Colonic mucosa (tissue), 4 donors: ENCODE measurements at regions not wholly inside any gene's neighbourhood (a gene's known extent, or its start where the extent isn't known, plus 50 kb on each side); places are given as distances from the start of the nearest gene placed in this dataset.

Experiments used
- DNase-seq: peaks from one replicate; pipeline ENCODE4 v3.0.0-alpha.2; 2020
- H3K27ac ChIP-seq: fragments of 200-600 bp; one replicate; pipeline ENCODE4 v1.8.0; 2021
- H3K27me3 ChIP-seq: fragments of 200-600 bp; one replicate; pipeline ENCODE4 v1.8.0; 2021
- H3K36me3 ChIP-seq: fragments of 200-600 bp; one replicate; pipeline ENCODE4 v1.8.0; 2021
- H3K4me1 ChIP-seq: fragments of 200-600 bp; one replicate; pipeline ENCODE4 v1.8.0; 2021; ENCODE audit warnings: mild to moderate bottlenecking
- H3K4me3 ChIP-seq: fragments of 200-600 bp; one replicate; pipeline ENCODE4 v1.8.0; 2021
- H3K9ac ChIP-seq, 2 donors: one replicate each; pipeline ENCODE4 v1.7.0; 2013; ENCODE audit warnings: control low read depth in 2 of 2, low read depth in 2 of 2, low read length in 2 of 2
- H3K9me3 ChIP-seq: fragments of 200-600 bp; one replicate; pipeline ENCODE4 v1.8.0; 2021
- CTCF ChIP-seq: fragments of 200-600 bp; IDR thresholded peaks from one replicate; pipeline ENCODE4 v1.8.0; 2022; ENCODE audit warnings: antibody characterized with exemption, mild to moderate bottlenecking
- intact Hi-C: fragments of 100-400 bp; cut with DNase I; formaldehyde crosslinking; loops from one replicate; pipeline ENCODE4 v1.14.1; 2022
- donor health status: healthy.
- donor health status: DM: no; HTN: no; CAD: no.
- donor health status: DM: no; HTN: no; CAD: no.

GRCh38 chr5:164052536-164053093, 547.2 kb downstream of the MAT2B start:
- no peak overlapping the region for H3K4me3 ChIP-seq
- intact Hi-C loops: no loop called here
- H3K9ac ChIP-seq: no peak overlapping the region
- no peaks in the 10 kb centered on the region for H3K9me3 ChIP-seq
- no peak overlapping the region for H3K27ac ChIP-seq
- no peaks in the 10 kb centered on the region for H3K4me1 ChIP-seq
- H3K36me3 ChIP-seq: no peaks in the 10 kb centered on the region
- H3K27me3 ChIP-seq: no peaks in the 10 kb centered on the region
- no peak for TF ChIP-seq CTCF
- no peak for DNase-seq

GRCh38 chr5:164053123-164053522, 547.7 kb downstream of the MAT2B start:
- intact Hi-C loops: no loop called here
- H3K4me3 ChIP-seq: no peak overlapping the region
- no peak for TF ChIP-seq CTCF

GRCh38 chr5:164054461-164054860, 549.0 kb downstream of the MAT2B start:
- Histone ChIP-seq H3K9me3 (no peaks in the 10 kb centered on the region), H3K4me1 (no peaks in the 10 kb centered on the region), H3K4me3 (no peak overlapping the region), H3K27me3 (no peaks in the 10 kb centered on the region), H3K36me3 (no peaks in the 10 kb centered on the region), H3K27ac (no peak overlapping the region), H3K9ac (no peak overlapping the region)
- intact Hi-C loops: no loop called here
- no peak for TF ChIP-seq CTCF
- DNase-seq: no peak

More at GRCh38 chr5:164053123-164053522, 547.7 kb downstream of the MAT2B start:
- H3K36me3 ChIP-seq: no peaks in the 10 kb centered on the region
- H3K9ac ChIP-seq: no peak overlapping the region
- no peak for DNase-seq
- no peaks in the 10 kb centered on the region for H3K27me3 ChIP-seq
- H3K9me3 ChIP-seq: no peaks in the 10 kb centered on the region
- no peak overlapping the region for H3K27ac ChIP-seq
- no peaks in the 10 kb centered on the region for H3K4me1 ChIP-seq

GRCh38 chr5:164057121-164057520, 551.7 kb downstream of the MAT2B start:
- Histone ChIP-seq H3K9ac (no peak overlapping the region), H3K27ac (no peak overlapping the region), H3K36me3 (no peaks in the 10 kb centered on the region), H3K4me3 (no peak overlapping the region), H3K9me3 (no peaks in the 10 kb centered on the region), H3K4me1 (no peaks in the 10 kb centered on the region), H3K27me3 (no peaks in the 10 kb centered on the region)
- TF ChIP-seq CTCF: no peak
- no peak for DNase-seq
- intact Hi-C loops: no loop called here

GRCh38 chr5:164058621-164059020, 553.2 kb downstream of the MAT2B start:
- no peaks in the 10 kb centered on the region for H3K36me3 ChIP-seq
- H3K9me3 ChIP-seq: no peaks in the 10 kb centered on the region
- H3K9ac ChIP-seq: no peak overlapping the region
- no peak for DNase-seq
- no peak overlapping the region for H3K4me3 ChIP-seq
- no peak for TF ChIP-seq CTCF
- intact Hi-C loops: no loop called here
- H3K27ac ChIP-seq: no peak overlapping the region
- H3K27me3 ChIP-seq: no peaks in the 10 kb centered on the region
- H3K4me1 ChIP-seq: no peaks in the 10 kb centered on the region
